IMR-90 (cell line): ENCODE measurements at regions not wholly inside any gene's neighbourhood (a gene's known extent, or its start where the extent isn't known, plus 50 kb on each side); places are given as distances from the start of the nearest gene placed in this dataset.
A peak's percentile ranks its signal among the peaks of the same experiment; 100 is the strongest.

Experiments used
- ATAC-seq: fragments of 200-7000 bp; cut with Tn5 transposase; 2 replicates; pipeline ENCODE4 v1.9.1; 2020; ENCODE audit warnings: low read depth, mild to moderate bottlenecking, moderate library complexity
- BruUV-seq: library from RNA; stranded (reverse); fragments of 400-500 nt; replicated peaks from 2 replicates; lab custom pipeline; 2021; lab: Mats Ljungman, UMichigan
- CTCF ChIA-PET: fragments of 300-600 bp; formaldehyde crosslinking; extraction: SDS; loops from one replicate; lab custom pipeline; 2021; ENCODE audit warnings: antibody characterized with exemption; lab: Yijun Ruan, JAX
- POLR2A ChIA-PET: fragments of 300-600 bp; sonication (Branson Sonifier 250); formaldehyde crosslinking; loops from one replicate; lab custom pipeline; 2022; ENCODE audit warnings: antibody characterized with exemption; ENCODE audit not compliant: unreplicated experiment; lab: Charles Lee
- DNase-seq: peaks from one replicate; pipeline ENCODE4 v3.0.0; 2013
- H2AFZ ChIP-seq: replicated peaks from 2 replicates; pipeline ENCODE3; 2013; ENCODE audit warnings: low read length, mild to moderate bottlenecking; ENCODE audit not compliant: poor library complexity
- H2AK5ac ChIP-seq: 2 replicates; pipeline ENCODE4 v1.6.1; 2013; ENCODE audit warnings: low read depth, low read length, inconsistent platforms
- H2AK9ac ChIP-seq: replicated peaks from 2 replicates; pipeline ENCODE3; 2013; ENCODE audit warnings: mild to moderate bottlenecking, low read depth, low read length, moderate library complexity; ENCODE audit not compliant: poor library complexity
- H2BK120ac ChIP-seq: 2 replicates; pipeline ENCODE4 v1.6.1; 2013; ENCODE audit warnings: low read depth, low read length, inconsistent platforms
- H2BK15ac ChIP-seq: 3 replicates; pipeline ENCODE4 v1.6.1; 2013; ENCODE audit warnings: low read depth, low read length, inconsistent platforms
- H2BK20ac ChIP-seq: 2 replicates; pipeline ENCODE4 v1.6.1; 2013; ENCODE audit warnings: low read depth, mild to moderate bottlenecking, inconsistent platforms, low read length, moderate library complexity
- H2BK5ac ChIP-seq: 2 replicates; pipeline ENCODE4 v1.6.1; 2013; ENCODE audit warnings: mild to moderate bottlenecking, low read depth, low read length, inconsistent platforms; ENCODE audit not compliant: poor library complexity, severe bottlenecking
- H3K14ac ChIP-seq: replicated peaks from 2 replicates; pipeline ENCODE4 v1.6.1; 2013; ENCODE audit warnings: low read depth, low read length, inconsistent platforms
- H3K18ac ChIP-seq: 2 replicates; pipeline ENCODE4 v1.6.1; 2013; ENCODE audit warnings: low read depth, low read length, control low read depth
- H3K23ac ChIP-seq: 2 replicates; pipeline ENCODE4 v1.6.1; 2013; ENCODE audit warnings: low read depth, low read length, inconsistent platforms
- H3K27ac ChIP-seq: 2 replicates; pipeline ENCODE4 v1.5.1; 2013; ENCODE audit warnings: mild to moderate bottlenecking, control low read depth, low read length; ENCODE audit not compliant: insufficient read depth
- H3K27me3 ChIP-seq: 2 replicates; pipeline ENCODE4 v1.6.1; 2013; ENCODE audit warnings: low read length; ENCODE audit not compliant: control insufficient read depth, insufficient read depth
- H3K36me3 ChIP-seq: 2 replicates; pipeline ENCODE4 v1.6.1; 2013; ENCODE audit warnings: low read length, mixed read lengths; ENCODE audit not compliant: control insufficient read depth, insufficient read depth
- H3K4ac ChIP-seq: 2 replicates; pipeline ENCODE4 v1.6.1; 2013; ENCODE audit warnings: low read depth, low read length, inconsistent platforms
- H3K4me1 ChIP-seq: 2 replicates; pipeline ENCODE4 v1.6.1; 2013; ENCODE audit warnings: low read length, mixed read lengths; ENCODE audit not compliant: control insufficient read depth, insufficient read depth
- H3K4me2 ChIP-seq: 2 replicates; pipeline ENCODE4 v1.6.1; 2013; ENCODE audit warnings: low read depth, mild to moderate bottlenecking, control low read depth, low read length, moderate library complexity
- H3K4me3 ChIP-seq: 2 replicates; pipeline ENCODE4 v1.5.1; 2013; ENCODE audit warnings: low read depth, mild to moderate bottlenecking, control low read depth, low read length, moderate library complexity; ENCODE audit not compliant: insufficient read depth
- H3K56ac ChIP-seq: 2 replicates; pipeline ENCODE4 v1.6.1; 2013; ENCODE audit warnings: low read length, inconsistent platforms; ENCODE audit not compliant: insufficient read depth; ENCODE audit errors: extremely low read depth
- H3K79me1 ChIP-seq, 2 experiments: 2 replicates each; pipeline ENCODE4 v1.6.1; 2013; ENCODE audit warnings: low read length in 2 of 2, inconsistent platforms in 1 of 2, low read depth in 1 of 2
- H3K9ac ChIP-seq: 2 replicates; pipeline ENCODE4 v1.6.1; 2013; ENCODE audit warnings: low read depth, low read length, control low read depth
- H3K9me1 ChIP-seq: 2 replicates; pipeline ENCODE4 v1.6.1; 2013; ENCODE audit warnings: low read length, inconsistent platforms; ENCODE audit not compliant: insufficient read depth
- H3K9me3 ChIP-seq: 2 replicates; pipeline ENCODE4 v1.6.1; 2013; ENCODE audit warnings: low read length; ENCODE audit not compliant: control insufficient read depth, insufficient read depth
- H4K20me1 ChIP-seq: 2 replicates; pipeline ENCODE4 v1.6.1; 2013; ENCODE audit warnings: low read length, inconsistent platforms; ENCODE audit not compliant: insufficient read depth
- H4K5ac ChIP-seq: 2 replicates; pipeline ENCODE4 v1.6.1; 2013; ENCODE audit warnings: mild to moderate bottlenecking, low read depth, low read length, control low read depth
- H4K8ac ChIP-seq, 2 experiments: 2 replicates each; pipeline ENCODE4 v1.6.1; 2013; ENCODE audit warnings: low read depth in 2 of 2, low read length in 2 of 2, control low read depth in 1 of 2, inconsistent platforms in 1 of 2
- H4K91ac ChIP-seq: 2 replicates; pipeline ENCODE4 v1.6.1; 2013; ENCODE audit warnings: low read depth, low read length, inconsistent platforms; ENCODE audit not compliant: insufficient read depth
- BHLHE40 ChIP-seq: fragments of 150-350 bp; IDR thresholded peaks from 2 replicates; pipeline ENCODE4 v1.6.1; 2016; ENCODE audit warnings: mild to moderate bottlenecking, low read depth, low read length
- CEBPB ChIP-seq: IDR thresholded peaks from 2 replicates; pipeline ENCODE4 v1.6.1; 2012; ENCODE audit warnings: low read depth, low read length, improper control_type of control experiment
- CHD1 ChIP-seq: IDR thresholded peaks from 2 replicates; pipeline ENCODE4 v1.6.1; 2012; ENCODE audit warnings: low read depth, low read length, improper control_type of control experiment
- CTCF ChIP-seq: conservative IDR thresholded peaks from 2 replicates; pipeline ENCODE4 v1.5.1; 2012; ENCODE audit warnings: mild to moderate bottlenecking, low read depth, low read length, improper control_type of control experiment
- ELK1 ChIP-seq: fragments of 150-350 bp; IDR thresholded peaks from 2 replicates; pipeline ENCODE4 v1.6.1; 2016; ENCODE audit warnings: low read depth, mild to moderate bottlenecking, low read length, moderate library complexity, borderline replicate concordance
- MAFK ChIP-seq: IDR thresholded peaks from 2 replicates; pipeline ENCODE4 v1.6.1; 2012; ENCODE audit warnings: low read depth, low read length, improper control_type of control experiment
- MAZ ChIP-seq: IDR thresholded peaks from 2 replicates; pipeline ENCODE4 v1.6.1; 2012; ENCODE audit warnings: low read depth, mild to moderate bottlenecking, low read length, improper control_type of control experiment, moderate library complexity, borderline replicate concordance
- MXI1 ChIP-seq: IDR thresholded peaks from 2 replicates; pipeline ENCODE4 v1.6.1; 2012; ENCODE audit warnings: low read depth, mild to moderate bottlenecking, low read length, moderate library complexity, borderline replicate concordance
- NFE2L2 ChIP-seq: fragments of 150-350 bp; IDR thresholded peaks from 2 replicates; pipeline ENCODE4 v1.6.1; 2016; ENCODE audit warnings: low read depth, mild to moderate bottlenecking, low read length
- POLR2A ChIP-seq: IDR thresholded peaks from 2 replicates; pipeline ENCODE4 v1.6.1; 2012; ENCODE audit warnings: mild to moderate bottlenecking, low read depth, low read length
- RAD21 ChIP-seq: IDR thresholded peaks from 2 replicates; pipeline ENCODE4 v1.6.1; 2012; ENCODE audit warnings: low read length, improper control_type of control experiment
- RCOR1 ChIP-seq: IDR thresholded peaks from 2 replicates; pipeline ENCODE4 v1.6.1; 2012; ENCODE audit warnings: mild to moderate bottlenecking, low read length, improper control_type of control experiment; ENCODE audit not compliant: insufficient replicate concordance
- RFX5 ChIP-seq: IDR thresholded peaks from 2 replicates; pipeline ENCODE4 v1.8.0; 2012; ENCODE audit warnings: low read depth, mild to moderate bottlenecking, low read length, moderate library complexity
- SMC3 ChIP-seq: fragments of 150-350 bp; IDR thresholded peaks from 2 replicates; pipeline ENCODE4 v1.6.1; 2016; ENCODE audit warnings: low read depth, mild to moderate bottlenecking, antibody characterized with exemption, low read length, moderate library complexity
- USF2 ChIP-seq: fragments of 150-350 bp; IDR thresholded peaks from 2 replicates; pipeline ENCODE4 v1.6.1; 2017; ENCODE audit warnings: mild to moderate bottlenecking, antibody characterized with exemption, low read length, low read depth
- WGBS, 2 experiments: methylation state at CpG; one replicate each; pipeline versions ENCODE4 v1.1.5 to v1.1.7; 2013; ENCODE audit warnings: missing lambda C conversion rate in 2 of 2; ENCODE audit not compliant: insufficient read length in 1 of 2; ENCODE audit errors: extremely low coverage in 2 of 2; 5-methylcytosine and 5-hydroxymethylcytosine counted together
- dilution Hi-C: fragments of 300-500 bp; cut with HindIII; formaldehyde crosslinking; loops from one replicate; pipeline ENCODE4 v1.14.3; 2018; ENCODE audit warnings: low sequenced_read_pairs; ENCODE audit not compliant: unreplicated experiment
- in situ Hi-C: fragments of 300-500 bp; cut with MboI; formaldehyde crosslinking; loops from 3 replicates; pipeline ENCODE4 v1.14.3; 2019; ENCODE audit warnings: low sequenced_read_pairs, inconsistent platforms, mixed read lengths
- intact Hi-C: fragments of 100-400 bp; cut with micrococcal nuclease; formaldehyde crosslinking; loops from 2 replicates; pipeline ENCODE4 v1.10.0; 2022

GRCh38 chr9:1939926-1940368 lies 75.2 kb upstream of the SMARCA2 start:
- H4K91ac ChIP-seq: no peak overlapping the region
- DNase-seq (peak; percentile 1), ATAC-seq (no peak; the same call in 1 of the 2 replicates)
- H3K4me1 ChIP-seq: no peaks in the 10 kb centered on the region
- no peak overlapping the region for H2BK5ac ChIP-seq
- H4K8ac ChIP-seq: no peak overlapping the region
- no peak overlapping the region for H3K18ac ChIP-seq
- H2AK5ac ChIP-seq: no peak overlapping the region
- H3K23ac ChIP-seq: no peak overlapping the region
- in situ Hi-C loops: no loop called here
- no TSS peak for BruUV-seq
- no peaks in the 10 kb centered on the region for H3K79me1 ChIP-seq
- H2AFZ ChIP-seq: no peak overlapping the region
- H4K20me1 ChIP-seq: no peaks in the 10 kb centered on the region
- no peaks in the 10 kb centered on the region for H3K9me3 ChIP-seq
- no peak overlapping the region for H3K4me3 ChIP-seq
- H3K9me1 ChIP-seq: no peaks in the 10 kb centered on the region
- ChIA-PET POLR2A (no interaction called here), CTCF (interaction anchor here (0.6 kb wide), 1 partner anchor 14 kb away, joined by 3 read pairs; no protein-coding TSS in a partner anchor)
- no peak overlapping the region for H3K4ac ChIP-seq
- H2BK120ac ChIP-seq: no peak overlapping the region
- TF ChIP-seq RFX5 (no peak), MAFK (no peak), USF2 (no peak), RCOR1 (no peak), POLR2A (no peak), SMC3 (no peak), CEBPB (no peak), RAD21 (peak; percentile 11; the same call in 1 of the 2 replicates), ELK1 (no peak), MXI1 (no peak), CHD1 (no peak), CTCF (peak; percentile 33; the same call in 1 of the 2 replicates), NFE2L2 (no peak), MAZ (no peak), BHLHE40 (no peak)
- no peak overlapping the region for H3K56ac ChIP-seq
- H3K14ac ChIP-seq: no peak overlapping the region
- no peak overlapping the region for H3K4me2 ChIP-seq
- dilution Hi-C loops: no loop called here
- no peak overlapping the region for H3K9ac ChIP-seq
- no peak overlapping the region for H2AK9ac ChIP-seq
- H2BK20ac ChIP-seq: no peak overlapping the region
- no peak overlapping the region for H2BK15ac ChIP-seq
- H3K27ac ChIP-seq: no peak overlapping the region
- intact Hi-C loops: loop anchor here (5.0 kb wide), 1 partner anchor 147 kb away; no protein-coding TSS in a partner anchor
- H3K27me3 ChIP-seq: no peaks in the 10 kb centered on the region
- 45% methylated on average over 2 of the region's 7 CpGs; no CpG with 5 or more reads in 1 of the 2 experiments for WGBS, 2 experiments
- H3K36me3 ChIP-seq: no peaks in the 10 kb centered on the region
- no peak overlapping the region for H4K5ac ChIP-seq
